PC-9 (cell line): ENCODE measurements at regions not wholly inside any gene's neighbourhood (a gene's known extent, or its start where the extent isn't known, plus 50 kb on each side); places are given as distances from the start of the nearest gene placed in this dataset.

Source experiments
- EZH2 ChIP-seq: fragments of 200-600 bp; sonication (generic); IDR thresholded peaks from 2 replicates; pipeline ENCODE4 v1.8.0; 2017; ENCODE audit warnings: antibody characterized with exemption, low read depth
- TF ChIP-seq, protein P1 (sequence below): fragments of 200-600 bp; sonication (generic); conservative IDR thresholded peaks from 2 replicates; pipeline ENCODE4 v1.6.1; 2017; ENCODE audit warnings: mixed run types, antibody characterized with exemption, mild to moderate bottlenecking, moderate library complexity

DNA sequence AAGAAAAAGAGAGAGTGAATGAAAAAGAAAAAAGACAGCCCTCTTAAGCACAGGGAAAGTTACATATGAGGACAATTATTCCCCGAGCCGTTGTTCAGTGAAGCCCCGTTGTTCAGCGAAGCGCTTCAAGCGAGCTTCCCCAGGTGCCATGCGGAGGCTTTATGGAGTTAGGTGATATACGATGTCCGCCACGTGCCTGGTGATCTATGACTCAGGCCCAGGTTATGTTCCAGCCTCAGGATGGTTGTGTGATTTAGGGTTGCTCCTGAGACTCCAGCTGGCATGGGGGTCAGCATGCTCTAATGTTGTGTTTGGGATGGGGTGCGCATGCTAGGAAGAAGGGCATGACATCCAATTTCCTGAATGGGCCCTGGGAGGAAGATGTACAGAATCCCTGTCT lies 365.6 kb downstream of the CDK5RAP2 start:
- TF ChIP-seq, protein P1, sequence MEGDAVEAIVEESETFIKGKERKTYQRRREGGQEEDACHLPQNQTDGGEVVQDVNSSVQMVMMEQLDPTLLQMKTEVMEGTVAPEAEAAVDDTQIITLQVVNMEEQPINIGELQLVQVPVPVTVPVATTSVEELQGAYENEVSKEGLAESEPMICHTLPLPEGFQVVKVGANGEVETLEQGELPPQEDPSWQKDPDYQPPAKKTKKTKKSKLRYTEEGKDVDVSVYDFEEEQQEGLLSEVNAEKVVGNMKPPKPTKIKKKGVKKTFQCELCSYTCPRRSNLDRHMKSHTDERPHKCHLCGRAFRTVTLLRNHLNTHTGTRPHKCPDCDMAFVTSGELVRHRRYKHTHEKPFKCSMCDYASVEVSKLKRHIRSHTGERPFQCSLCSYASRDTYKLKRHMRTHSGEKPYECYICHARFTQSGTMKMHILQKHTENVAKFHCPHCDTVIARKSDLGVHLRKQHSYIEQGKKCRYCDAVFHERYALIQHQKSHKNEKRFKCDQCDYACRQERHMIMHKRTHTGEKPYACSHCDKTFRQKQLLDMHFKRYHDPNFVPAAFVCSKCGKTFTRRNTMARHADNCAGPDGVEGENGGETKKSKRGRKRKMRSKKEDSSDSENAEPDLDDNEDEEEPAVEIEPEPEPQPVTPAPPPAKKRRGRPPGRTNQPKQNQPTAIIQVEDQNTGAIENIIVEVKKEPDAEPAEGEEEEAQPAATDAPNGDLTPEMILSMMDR, result no peak
- TF ChIP-seq EZH2, result no peak
